Muscle layer of duodenum (tissue), 2 donors: ENCODE measurements at regions not wholly inside any gene's neighbourhood (a gene's known extent, or its start where the extent isn't known, plus 50 kb on each side); places are given as distances from the start of the nearest gene placed in this dataset.
"Not testable (repeated sequence)": the region's sequence is repeated elsewhere in the genome, so short reads cannot be mapped to it uniquely, and the experiment has no call there.

Experiments
- H3K27ac ChIP-seq: one replicate; pipeline ENCODE4 v1.7.0; 2013; ENCODE audit warnings: mild to moderate bottlenecking, low read length
- H3K27me3 ChIP-seq: one replicate; pipeline ENCODE4 v1.7.0; 2013; ENCODE audit warnings: low read depth, mild to moderate bottlenecking, control low read depth, low read length
- H3K36me3 ChIP-seq, 2 donors: one replicate each; pipeline ENCODE4 v1.7.0; 2013; ENCODE audit warnings: low read length in 2 of 2, control low read depth in 1 of 2, mild to moderate bottlenecking in 1 of 2; ENCODE audit not compliant: insufficient read depth in 2 of 2, control insufficient read depth in 1 of 2
- H3K4me1 ChIP-seq, 2 donors: one replicate each; pipeline ENCODE4 v1.7.0; 2013; ENCODE audit warnings: low read length in 2 of 2, mild to moderate bottlenecking in 2 of 2, control low read depth in 1 of 2, moderate library complexity in 1 of 2; ENCODE audit not compliant: insufficient read depth in 2 of 2, control insufficient read depth in 1 of 2
- H3K4me3 ChIP-seq, 2 donors: one replicate each; pipeline ENCODE4 v1.7.0; 2013; ENCODE audit warnings: low read length in 2 of 2, low read depth in 1 of 2, mild to moderate bottlenecking in 1 of 2
- H3K9me3 ChIP-seq, 2 donors: one replicate each; pipeline ENCODE4 v1.7.0; 2013; ENCODE audit warnings: low read length in 2 of 2, control low read depth in 1 of 2, mild to moderate bottlenecking in 1 of 2; ENCODE audit not compliant: control insufficient read depth in 1 of 2
- donor health status: healthy.

DNA sequence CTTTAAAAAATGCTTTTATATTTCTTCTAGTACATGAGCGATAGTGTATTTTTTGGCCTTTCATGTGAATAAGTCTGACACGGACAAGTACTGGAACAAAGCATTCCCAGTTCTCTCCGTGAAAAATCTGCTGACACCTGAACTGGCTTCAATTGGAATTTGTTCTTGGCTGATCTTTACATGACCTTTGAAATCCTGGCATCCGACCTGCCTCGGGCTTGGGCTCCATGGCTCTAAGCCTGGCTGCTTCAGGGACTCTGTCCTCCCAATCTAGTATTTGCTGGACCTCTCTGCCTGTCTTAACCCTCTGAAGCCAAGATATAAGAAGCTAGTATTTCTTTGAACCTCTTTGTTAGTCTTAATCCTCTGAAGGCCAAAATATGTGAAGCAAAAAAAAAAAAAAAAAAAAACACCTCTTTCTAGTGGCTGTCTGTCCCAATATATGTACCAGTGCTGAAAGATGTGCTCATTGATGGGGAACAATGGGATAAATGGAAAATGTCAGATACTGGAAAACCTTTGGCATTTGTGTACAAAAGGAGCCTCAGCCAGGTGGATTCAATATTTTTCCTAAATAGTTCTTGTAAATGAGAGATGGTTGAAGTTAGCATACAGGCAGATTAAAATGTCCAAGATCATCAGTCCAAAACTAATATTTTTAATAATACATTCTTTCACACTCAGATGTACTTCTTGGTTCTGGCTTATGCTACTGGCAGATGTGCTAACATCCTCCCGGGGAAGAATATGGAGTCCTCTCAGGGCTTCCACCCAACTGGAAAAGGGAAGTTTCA, 470.6 kb downstream of the TUSC1 start:
- no peaks in the 10 kb centered on the region for H3K9me3 ChIP-seq
- no peaks in the 10 kb centered on the region for H3K27me3 ChIP-seq
- no peak overlapping the region for H3K4me3 ChIP-seq
- no peaks in the 10 kb centered on the region for H3K36me3 ChIP-seq
- H3K27ac ChIP-seq: no peak overlapping the region
- H3K4me1 ChIP-seq: no peaks in the 10 kb centered on the region

DNA sequence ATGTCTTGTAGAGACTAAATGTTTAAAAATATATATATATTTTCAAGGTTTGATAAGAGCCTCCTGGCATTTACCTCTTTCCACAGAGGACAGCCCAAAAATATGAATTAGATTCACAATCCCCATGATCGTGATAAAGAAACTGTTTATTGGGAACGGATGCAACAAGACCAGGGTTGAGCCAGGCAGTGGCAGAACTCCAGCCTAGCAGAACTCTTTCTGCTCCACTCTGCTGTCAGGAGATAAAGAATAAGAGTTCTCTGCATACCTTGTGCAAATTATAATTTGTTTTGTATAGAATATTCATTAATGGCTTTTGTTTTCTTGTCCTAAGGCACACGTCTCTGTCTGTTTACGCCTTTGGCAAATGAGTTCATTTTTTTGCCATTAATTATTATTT, 472.2 kb downstream of the TUSC1 start:
- H3K4me3 ChIP-seq: no peak overlapping the region
- no peaks in the 10 kb centered on the region for H3K9me3 ChIP-seq
- no peak overlapping the region for H3K27ac ChIP-seq
- H3K27me3 ChIP-seq: no peaks in the 10 kb centered on the region
- no peaks in the 10 kb centered on the region for H3K36me3 ChIP-seq
- no peaks in the 10 kb centered on the region for H3K4me1 ChIP-seq

DNA sequence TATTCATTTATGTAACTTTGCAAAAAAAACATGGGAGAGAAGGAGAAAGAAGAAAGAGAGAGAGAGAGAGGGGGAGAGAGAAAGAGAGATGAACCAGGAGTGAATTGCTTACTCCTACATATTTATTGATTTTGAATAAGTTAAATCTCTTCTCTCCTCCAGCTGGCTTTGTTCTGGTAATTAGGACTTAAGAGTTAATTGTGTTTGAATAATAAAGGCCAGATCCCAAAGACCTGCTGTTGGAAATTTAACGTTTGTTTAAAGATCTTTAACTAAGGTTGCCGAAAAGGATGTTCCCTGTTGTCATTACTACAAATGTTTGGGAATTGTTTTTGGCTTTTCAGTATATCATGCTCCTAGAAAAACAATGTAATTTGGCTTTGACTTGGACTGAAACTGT, 473.0 kb downstream of the TUSC1 start:
- Histone ChIP-seq H3K27me3 (no peaks in the 10 kb centered on the region), H3K4me1 (no peaks in the 10 kb centered on the region), H3K36me3 (no peaks in the 10 kb centered on the region)

DNA sequence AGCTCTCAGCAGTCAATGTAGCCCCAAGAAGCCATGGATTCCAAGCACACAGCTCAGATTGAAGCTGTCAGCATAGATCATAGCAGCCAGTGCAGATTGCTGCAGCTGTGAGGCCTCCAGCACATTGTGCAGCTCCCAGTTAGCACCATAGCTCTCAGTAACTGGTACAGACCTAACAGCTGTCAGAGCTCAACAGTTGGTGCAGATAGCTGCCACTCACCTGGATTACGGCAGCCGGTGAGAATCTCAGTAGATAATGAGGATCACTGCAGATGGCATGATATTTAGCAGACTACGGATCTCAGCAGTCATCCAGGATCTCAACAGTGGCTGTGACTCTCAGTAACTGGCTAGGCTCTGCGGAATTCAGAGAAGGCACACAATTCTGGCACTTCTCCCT, 500.4 kb downstream of the TUSC1 start:
- Histone ChIP-seq H3K36me3 (no peaks in the 10 kb centered on the region), H3K27ac (no peak overlapping the region), H3K4me1 (no peaks in the 10 kb centered on the region), H3K27me3 (no peaks in the 10 kb centered on the region), H3K9me3 (peaks cover 8 to 18% of the 10 kb centered on the region in 2 donors), H3K4me3 (no peak overlapping the region)

More for the DNA sequence above, 473.0 kb downstream of the TUSC1 start:
- H3K27ac ChIP-seq: no peak overlapping the region
- H3K4me3 ChIP-seq: no peak overlapping the region
- H3K9me3 ChIP-seq: no peaks in the 10 kb centered on the region

DNA sequence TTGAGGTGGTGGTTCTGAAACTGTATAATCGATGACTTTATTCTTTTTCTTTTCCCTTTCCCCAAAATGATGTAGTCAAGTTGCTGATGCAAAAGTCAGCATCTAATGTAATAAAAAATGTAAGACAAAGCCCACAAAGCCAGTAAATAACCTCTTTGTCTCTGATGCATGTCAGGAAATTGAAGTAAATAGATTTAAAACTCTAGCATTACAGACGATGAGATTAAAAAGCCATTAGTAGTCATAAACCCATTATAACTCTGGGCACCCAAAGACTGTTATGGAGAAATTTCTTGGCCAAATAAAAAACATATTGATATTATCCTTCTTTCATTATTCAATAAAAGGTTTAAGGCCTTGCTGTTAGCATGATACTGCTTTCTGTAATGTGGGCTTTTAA, 548.7 kb downstream of the TUSC1 start:
- H3K4me1 ChIP-seq: no peaks in the 10 kb centered on the region
- no peaks in the 10 kb centered on the region for H3K27me3 ChIP-seq

DNA sequence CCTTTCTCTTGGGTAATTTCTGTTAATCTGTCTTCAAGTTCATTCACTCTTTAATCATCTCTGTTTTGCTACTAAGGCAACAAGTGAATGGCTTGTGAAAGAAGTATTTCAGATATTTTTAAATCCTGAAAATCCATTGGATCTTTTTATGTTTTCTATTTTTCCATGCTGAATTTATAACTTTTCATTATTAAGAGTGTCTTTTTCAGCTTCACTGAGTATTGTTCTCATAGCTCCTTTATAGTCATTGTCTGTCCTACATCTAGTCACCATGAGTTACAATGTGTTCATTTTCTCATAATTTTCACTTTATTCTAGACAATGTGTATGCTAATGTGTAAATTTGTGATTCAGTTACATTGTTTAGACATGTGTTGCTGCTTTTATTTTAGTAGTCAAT, 556.4 kb downstream of the TUSC1 start:
- Histone ChIP-seq H3K27me3 (no peaks in the 10 kb centered on the region), H3K27ac (no peak overlapping the region), H3K36me3 (no peaks in the 10 kb centered on the region), H3K4me1 (no peaks in the 10 kb centered on the region), H3K4me3 (no peak overlapping the region), H3K9me3 (no peaks in the 10 kb centered on the region)

More for the DNA sequence above, 548.7 kb downstream of the TUSC1 start:
- Histone ChIP-seq H3K27ac (no peak overlapping the region), H3K36me3 (no peaks in the 10 kb centered on the region), H3K4me3 (no peak overlapping the region), H3K9me3 (no peaks in the 10 kb centered on the region)

DNA sequence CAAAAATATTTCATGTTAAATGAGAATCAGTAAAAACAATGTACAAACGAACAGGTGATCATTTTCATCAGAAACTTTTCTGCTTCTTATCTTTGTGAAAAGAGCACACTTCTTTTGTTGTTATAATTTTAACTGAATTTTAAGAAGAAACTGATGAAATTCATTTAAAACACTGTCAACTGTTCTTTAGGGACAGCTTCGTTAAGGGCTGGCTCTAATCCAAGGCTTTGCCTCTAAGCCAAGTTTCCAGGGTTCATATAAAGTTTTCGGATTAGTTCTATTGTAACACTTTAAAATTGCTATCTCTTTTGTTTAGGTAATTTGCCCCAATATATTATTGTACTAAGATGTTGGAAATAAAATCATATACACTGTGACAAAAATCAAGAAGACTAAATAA, 559.2 kb downstream of the TUSC1 start:
- Histone ChIP-seq H3K36me3 (no peaks in the 10 kb centered on the region), H3K4me1 (no peaks in the 10 kb centered on the region), H3K9me3 (no peaks in the 10 kb centered on the region), H3K27me3 (no peaks in the 10 kb centered on the region), H3K4me3 (no peak overlapping the region), H3K27ac (no peak overlapping the region)

DNA sequence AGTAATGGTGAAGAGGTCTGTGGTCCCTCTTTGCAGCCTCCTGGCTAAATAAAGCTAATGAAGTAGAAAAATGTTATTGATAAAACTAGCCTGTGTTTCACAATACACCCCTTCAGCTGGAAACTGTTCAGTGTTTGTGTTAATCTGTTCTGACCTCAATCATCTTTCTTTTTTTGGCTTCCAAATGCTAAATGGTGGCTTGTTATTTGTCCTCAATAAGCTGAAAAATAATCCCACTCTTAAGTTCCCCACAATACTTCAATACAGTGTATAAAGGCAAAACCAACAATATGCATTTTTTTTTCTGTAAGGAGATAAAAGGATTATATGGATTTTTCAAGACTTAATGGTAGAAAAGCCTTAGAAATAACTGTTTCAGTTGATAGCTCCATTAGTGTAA, 560.5 kb downstream of the TUSC1 start:
- no peaks in the 10 kb centered on the region for H3K36me3 ChIP-seq
- no peak overlapping the region for H3K27ac ChIP-seq

DNA sequence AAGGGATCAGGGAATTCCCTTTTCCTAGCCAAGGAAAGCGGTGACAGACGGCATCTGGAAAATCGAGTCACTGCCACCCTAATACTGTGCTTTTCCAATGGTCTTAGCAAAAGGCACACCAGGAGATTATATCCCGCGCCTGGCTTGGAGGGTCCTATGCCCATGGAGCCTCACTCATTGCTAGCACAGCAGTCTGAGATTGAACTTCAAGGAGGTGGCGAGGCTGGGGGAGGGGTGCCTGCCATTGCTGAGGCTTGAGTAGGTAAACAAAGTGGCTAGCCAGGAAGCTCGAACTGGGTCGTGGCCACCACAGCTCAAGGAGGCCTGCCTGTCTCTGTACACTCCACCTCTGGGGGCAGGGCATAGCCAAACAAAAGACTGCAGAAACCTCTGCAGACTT, 556.5 kb upstream of the IZUMO3 start:
- not testable (repeated sequence) for H3K4me3 ChIP-seq, H3K27me3 ChIP-seq, H3K4me1 ChIP-seq

More for the DNA sequence above, 560.5 kb downstream of the TUSC1 start:
- Histone ChIP-seq H3K27me3 (no peaks in the 10 kb centered on the region), H3K4me3 (no peak overlapping the region), H3K9me3 (no peaks in the 10 kb centered on the region), H3K4me1 (no peaks in the 10 kb centered on the region)

DNA sequence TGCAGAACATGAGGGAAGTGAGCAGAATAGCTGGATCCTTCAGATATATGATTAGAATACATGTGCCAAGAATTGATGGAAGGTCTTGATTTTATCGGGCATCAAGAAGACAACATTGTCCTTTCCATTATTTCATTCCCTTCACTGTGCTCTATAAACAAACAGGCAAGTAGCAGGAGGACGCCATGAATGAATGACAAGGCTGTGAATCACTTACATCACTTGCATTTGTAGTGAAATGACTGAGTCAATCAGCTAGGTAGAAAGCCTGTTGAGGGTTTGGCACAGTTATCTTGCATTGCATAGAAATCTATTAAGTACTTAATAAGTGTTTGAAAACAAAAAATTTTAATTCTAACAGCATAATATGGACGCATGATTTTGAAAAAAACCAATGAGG, 548.8 kb upstream of the IZUMO3 start:
- Histone ChIP-seq H3K27ac (no peak overlapping the region), H3K36me3 (no peaks in the 10 kb centered on the region), H3K4me1 (no peaks in the 10 kb centered on the region), H3K27me3 (no peaks in the 10 kb centered on the region), H3K4me3 (no peak overlapping the region), H3K9me3 (no peaks in the 10 kb centered on the region)

More for the DNA sequence above, 556.5 kb upstream of the IZUMO3 start:
- not testable (repeated sequence) for H3K36me3 ChIP-seq, H3K27ac ChIP-seq
- H3K9me3 ChIP-seq: peaks cover 0 to 10% of the 10 kb centered on the region in 2 donors

DNA sequence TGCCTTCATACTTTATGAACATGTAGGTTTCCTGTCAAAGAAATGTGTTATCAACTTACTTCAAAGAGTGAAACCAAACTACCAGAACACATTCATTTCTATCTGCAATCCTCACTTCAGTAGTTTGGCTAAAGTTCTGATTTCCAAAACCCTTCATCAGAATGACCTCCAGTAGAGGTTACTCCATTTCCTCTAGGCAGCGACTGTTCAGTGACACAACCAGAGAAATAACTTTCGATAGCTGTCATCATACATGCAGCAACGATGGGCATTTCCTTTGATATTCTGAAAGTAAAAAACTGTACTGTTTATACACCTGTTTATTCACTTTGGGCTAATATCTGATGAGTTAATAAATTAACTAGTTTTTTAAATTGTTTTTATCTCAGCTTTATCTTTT, 532.5 kb upstream of the IZUMO3 start:
- Histone ChIP-seq H3K9me3 (no peaks in the 10 kb centered on the region), H3K4me3 (no peak overlapping the region), H3K4me1 (no peaks in the 10 kb centered on the region), H3K36me3 (no peaks in the 10 kb centered on the region), H3K27ac (no peak overlapping the region), H3K27me3 (no peaks in the 10 kb centered on the region)
